GM12892 (cell line): ENCODE measurements at regions not wholly inside any gene's neighbourhood (a gene's known extent, or its start where the extent isn't known, plus 50 kb on each side); places are given as distances from the start of the nearest gene placed in this dataset.

Experiments used
- POLR2A ChIP-seq: IDR thresholded peaks from 2 replicates; pipeline ENCODE4 v1.6.1; 2011; ENCODE audit warnings: low read depth, low read length, control low read depth
- POLR2AphosphoS5 ChIP-seq: IDR thresholded peaks from 2 replicates; pipeline ENCODE4 v1.6.1; 2011; ENCODE audit warnings: low read depth, low read length, control low read depth
- TAF1 ChIP-seq: IDR thresholded peaks from 2 replicates; pipeline ENCODE4 v1.6.1; 2011; ENCODE audit warnings: low read depth, mild to moderate bottlenecking, control low read depth, low read length, borderline replicate concordance

DNA sequence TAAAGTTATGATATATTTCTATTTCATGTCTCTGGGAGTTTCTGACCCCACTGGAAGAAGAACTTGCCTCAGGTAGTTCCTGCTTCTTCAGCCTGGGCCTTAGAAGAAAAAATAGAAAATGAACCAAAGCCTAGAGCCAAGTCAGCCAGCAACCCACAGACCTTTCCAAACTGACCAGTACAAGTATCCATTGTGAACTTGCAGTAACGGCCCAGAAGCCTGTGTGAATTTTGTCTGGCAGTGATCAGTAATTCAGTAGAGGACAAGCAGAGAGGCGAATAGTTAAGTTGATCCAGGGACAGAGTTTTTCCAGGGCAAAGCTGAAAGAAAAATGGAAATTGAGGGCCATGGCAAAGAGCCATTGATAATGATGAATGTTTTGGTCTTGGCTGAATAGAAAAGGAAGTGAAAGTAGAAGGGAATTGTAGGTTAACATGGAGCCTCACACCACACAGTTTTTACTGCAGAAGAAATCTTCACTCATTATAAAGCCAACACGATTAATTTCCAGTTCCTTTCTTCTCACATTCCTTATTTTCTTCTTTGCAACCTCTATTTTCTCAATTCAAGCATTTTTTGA lies 311.8 kb downstream of the BTG1 start:
- TF ChIP-seq POLR2A (no peak), POLR2AphosphoS5 (no peak), TAF1 (no peak)
